ENCODE measurements at regions not wholly inside any gene's neighbourhood (a gene's known extent, or its start where the extent isn't known, plus 50 kb on each side); places are given as distances from the start of the nearest gene placed in this dataset.
"Not testable (repeated sequence)": the region's sequence is repeated elsewhere in the genome, so short reads cannot be mapped to it uniquely, and the experiment has no call there.

DNA sequence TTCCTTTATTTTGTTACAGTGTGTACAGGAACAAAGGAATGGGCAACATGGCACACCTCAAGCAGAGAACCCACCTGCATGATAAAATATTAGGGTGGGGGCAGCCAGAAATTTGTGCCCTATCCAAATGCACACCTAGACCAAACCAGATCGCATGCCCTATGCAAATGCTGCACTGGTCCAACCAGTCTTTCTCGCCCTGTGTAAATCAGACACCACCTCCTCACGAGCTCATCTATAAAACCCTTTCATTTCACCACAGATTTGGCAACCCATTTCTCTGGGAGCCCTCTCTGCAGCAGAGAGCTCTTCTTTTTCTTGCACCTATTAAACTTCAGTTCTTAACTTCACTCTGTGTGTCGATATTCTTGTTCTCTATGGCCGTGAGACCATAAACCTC lies 1559.2 kb downstream of the SLITRK1 start:
- no peak for DNase-seq

DNA sequence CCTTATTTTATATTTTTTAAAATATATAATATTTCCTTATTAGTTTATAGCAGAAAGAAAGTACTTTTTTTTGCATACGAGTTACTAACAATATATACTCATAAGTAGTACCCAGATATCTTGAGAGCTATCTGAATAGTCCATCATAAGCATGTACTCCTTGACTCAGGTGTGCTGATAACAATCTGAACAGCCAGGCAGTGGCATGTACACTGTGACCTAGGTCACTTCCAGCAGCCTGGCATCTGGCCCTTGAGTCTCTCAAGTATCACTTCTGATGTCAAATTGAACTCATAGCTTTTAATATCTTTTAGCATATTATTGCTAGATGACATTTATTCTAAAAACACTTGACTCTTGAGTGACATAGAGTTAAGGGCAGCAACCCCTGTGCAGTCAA lies 1576.7 kb downstream of the SLITRK1 start:
- no peak for DNase-seq

DNA sequence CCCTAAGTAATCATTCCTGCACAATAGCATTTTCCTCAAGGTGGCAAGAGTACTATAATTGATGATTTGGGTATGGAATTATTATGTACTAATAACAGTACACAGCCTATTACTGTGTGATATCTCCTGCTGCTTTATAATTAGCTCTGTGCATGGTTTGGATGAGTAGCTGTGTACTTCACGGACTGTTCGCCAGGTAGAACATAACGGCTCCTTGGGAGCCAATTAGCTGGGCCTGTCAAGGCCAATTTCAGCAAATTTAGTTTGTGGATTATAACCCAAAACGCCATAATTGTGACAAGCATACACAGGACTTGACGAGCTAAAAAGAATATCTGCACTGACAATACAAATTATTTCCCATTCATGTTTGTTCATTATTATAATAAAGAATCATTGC lies 1584.2 kb downstream of the SLITRK1 start:
- no peak for DNase-seq

DNA sequence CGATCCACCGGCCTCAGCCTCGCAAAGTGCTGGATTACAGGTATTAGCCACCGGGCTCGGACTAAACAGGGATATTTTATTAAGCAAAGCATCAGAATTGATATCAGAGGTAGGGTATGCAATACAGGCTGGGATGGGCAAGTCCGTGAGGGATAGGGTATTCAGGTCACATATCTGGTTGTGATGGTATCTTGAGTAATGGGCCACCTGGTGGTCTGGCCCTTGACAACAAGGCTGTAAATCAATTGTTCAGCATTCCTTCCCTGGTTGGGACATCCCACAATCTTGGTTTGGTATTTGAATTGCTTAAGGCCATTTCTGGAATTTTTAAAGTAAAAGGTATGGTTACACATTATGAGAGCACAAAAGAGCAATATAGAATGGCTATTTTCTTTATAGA lies 1588.0 kb downstream of the SLITRK1 start:
- no peak for DNase-seq

DNA sequence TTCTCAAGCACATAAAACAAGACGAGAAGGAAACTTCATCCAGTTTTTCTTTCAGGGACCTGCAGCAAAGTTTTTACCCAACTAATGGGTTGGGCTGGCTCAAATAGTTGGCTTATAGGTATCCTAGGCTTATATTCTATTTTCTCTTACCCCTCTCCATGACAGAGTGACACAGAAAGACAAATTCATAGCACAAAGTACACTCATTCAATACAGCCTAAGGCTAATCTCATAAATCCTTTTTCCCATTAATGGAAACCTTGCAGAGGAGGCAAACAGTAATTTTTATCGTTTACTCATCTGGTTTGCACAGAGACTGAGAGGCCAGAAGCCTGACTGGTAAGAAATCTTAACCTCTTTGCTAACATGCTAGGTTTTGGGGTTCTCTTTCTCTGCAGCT lies 1589.9 kb downstream of the SLITRK1 start:
- no peak for DNase-seq

DNA sequence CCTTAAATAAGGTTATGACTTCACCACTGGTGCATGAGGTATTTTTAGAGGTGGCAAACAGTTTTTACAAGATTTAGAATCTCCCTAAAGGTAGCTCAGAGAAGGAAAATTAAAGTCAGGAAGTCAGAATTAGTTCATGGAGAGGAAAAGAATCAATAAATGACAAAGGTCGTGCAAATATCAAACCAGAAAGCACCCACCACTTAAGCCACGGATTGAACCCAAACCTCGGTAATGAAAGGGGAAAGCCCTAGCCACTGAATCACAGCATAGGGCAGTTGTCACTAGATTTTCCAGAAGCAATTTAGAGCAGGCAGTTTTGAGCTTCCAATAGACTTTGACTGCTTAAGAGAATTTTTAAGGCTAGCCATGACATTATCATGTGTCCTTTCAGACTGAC lies 1590.4 kb downstream of the SLITRK1 start:
- DNase-seq = no peak

DNA sequence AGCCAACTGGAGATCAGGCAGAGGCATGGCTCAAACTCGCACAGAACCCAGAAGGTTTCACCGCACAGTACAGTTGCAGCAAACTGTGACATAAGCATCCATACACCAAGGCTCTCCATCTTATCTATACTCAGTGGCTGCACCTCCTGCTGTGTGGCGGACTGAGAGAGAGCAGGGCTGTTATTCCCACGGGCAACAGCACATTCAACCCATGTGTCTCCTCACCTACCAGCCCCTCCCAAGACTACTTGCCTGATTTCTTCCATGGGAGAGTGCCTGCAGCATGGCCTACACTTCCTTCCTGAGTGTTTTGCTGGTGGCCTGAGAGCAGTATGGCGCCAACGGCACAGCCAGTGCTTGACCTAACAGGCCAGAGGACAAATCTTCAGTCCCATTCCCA lies 1606.6 kb downstream of the SLITRK1 start:
- no peak for DNase-seq

DNA sequence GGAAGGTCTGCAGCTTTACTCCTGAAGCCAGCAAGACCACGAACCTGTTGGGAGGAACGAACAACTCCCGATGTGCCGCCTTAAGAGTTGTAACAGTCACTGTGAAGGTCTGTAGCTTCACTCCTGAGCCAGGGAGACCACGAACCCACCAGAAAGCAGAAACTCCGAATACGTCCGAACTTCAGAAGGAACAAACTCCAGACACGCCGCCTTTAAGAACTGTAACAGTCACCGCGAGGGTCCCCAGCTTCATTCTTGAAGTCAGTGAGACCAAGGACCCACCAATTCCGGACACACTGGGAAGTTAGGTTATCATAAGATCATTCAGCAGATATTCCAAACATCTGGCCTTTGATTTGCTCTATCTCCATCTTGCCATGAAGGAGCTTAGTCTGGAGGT lies 1623.0 kb downstream of the SLITRK1 start:
- no peak for DNase-seq

DNA sequence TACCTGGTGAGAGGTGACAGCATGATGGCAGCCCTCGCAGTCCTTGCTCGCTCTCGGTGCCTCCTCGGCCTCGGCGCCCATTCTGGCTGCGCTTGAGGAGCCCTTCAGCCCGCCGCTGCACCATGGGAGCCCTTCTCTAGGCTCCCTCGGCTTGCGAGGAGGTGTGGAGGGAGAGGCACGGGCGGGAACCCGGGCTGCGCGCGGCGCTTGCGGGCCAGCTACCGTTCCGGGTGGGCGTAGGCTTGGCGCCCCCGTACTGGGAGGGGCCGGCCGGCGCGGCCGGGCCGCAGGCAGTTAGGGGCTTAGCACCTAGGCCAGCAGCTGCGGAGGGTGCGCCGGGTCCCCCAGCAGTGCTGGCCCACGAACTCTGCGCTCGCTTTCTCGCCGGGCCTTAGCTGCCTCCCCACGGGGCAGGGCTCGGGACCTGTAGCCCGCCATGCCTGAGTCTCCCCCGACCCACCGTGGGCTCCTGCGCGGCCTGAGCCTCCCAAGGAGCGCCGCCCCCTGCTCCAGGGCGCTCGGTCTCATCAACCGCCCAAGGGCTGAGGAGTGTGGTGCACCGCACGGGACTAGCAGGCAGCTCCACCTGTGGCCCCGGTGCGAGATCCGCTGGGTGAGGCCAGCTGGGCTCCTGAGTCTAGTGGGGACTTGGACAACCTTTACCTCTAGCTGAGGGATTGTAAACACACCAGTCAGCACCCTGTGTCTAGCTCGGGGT lies 1624.3 kb downstream of the SLITRK1 start:
- DNase-seq = no peak

DNA sequence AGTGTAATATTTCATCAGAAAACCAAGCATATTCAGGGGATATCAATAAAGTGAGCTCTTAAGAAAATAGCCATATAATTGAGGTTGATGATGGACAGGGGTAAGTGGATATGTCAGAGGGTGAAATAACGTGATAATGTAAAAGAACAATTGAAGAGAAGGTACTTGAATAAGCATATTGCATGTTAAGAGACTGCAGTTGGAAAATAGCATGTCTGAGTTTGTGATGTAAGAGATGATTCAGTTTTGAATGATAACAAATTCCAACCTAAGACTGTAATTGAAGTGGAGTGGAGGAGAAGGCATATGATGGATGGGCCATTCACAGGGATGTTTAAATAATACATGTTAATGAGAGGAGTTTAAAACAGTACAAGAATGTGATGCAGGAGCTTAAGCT lies 1633.5 kb downstream of the SLITRK1 start:
- no peak for DNase-seq

DNA sequence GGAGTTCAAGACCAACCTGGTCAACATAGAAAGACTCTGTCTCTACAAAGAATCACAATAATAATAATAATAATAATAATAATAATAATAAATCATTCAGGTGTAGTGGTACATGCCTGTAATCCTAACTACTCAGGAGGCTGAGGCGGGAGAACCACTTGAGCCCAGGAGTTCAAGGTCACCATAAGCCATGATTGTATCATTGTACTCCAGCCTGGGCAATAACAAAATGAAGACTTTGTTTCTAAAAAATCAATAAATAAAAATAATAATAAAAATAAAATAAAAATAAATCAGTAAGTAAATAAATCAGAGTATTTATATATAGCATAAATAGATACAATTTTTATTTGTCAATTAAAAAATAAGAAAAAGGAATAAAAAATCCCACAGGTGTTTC lies 1636.4 kb downstream of the SLITRK1 start:
- DNase-seq = no peak

DNA sequence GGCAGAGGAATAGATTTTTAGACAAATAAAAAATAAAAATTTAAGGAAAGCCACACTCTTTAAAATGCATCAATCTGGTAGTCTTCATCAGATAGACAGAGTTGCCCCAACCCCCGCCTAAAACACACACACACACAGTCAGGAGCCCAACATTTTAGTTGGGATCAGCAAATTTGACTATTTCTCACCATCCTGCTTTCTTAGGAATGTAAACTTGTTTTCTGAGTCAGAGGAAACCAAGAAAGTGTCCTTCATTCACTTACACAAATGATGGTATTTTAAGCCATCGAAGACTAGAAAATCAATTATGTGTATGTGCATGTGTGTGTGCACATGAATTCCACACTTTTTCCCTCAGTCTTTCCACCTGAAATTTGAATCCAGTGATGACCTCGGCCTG lies 1657.5 kb downstream of the SLITRK1 start:
- no peak for DNase-seq

DNA sequence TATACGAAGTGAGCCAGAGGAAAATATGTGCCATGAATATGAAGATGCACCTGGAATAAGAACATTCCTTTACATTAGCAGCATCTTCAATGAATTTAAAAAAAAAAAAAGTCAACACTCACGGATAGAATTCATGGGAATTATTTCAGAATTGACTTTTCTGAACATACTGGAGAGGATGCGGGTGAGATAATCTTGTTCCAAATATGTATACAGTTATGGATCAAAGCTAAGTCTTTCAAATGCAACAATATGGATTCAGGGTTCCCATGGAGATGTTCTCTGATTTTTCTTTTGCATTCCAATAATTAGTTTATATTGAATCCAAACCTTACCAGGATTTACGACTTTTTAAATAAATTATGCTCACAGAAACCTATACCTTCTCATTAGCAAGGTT lies 1660.7 kb downstream of the SLITRK1 start:
- no peak for DNase-seq

DNA sequence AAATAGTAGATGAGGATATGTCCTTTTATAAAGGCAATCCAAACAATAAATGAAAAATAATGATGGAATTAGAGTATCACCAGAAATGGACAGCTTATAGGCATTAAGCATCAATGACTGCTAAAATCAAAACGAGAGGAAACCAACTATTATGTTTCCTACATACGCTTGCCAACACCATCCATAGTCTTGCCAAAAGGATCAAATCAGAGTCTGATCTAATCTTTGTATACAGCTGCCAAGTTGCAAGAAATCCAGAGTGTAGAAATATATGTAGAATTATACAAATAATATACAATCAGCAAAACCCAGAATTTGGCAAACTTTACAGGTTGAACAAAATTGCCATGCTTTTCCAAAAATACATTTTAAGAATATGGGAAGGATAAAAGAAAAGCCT lies 1661.6 kb downstream of the SLITRK1 start:
- DNase-seq = no peak

DNA sequence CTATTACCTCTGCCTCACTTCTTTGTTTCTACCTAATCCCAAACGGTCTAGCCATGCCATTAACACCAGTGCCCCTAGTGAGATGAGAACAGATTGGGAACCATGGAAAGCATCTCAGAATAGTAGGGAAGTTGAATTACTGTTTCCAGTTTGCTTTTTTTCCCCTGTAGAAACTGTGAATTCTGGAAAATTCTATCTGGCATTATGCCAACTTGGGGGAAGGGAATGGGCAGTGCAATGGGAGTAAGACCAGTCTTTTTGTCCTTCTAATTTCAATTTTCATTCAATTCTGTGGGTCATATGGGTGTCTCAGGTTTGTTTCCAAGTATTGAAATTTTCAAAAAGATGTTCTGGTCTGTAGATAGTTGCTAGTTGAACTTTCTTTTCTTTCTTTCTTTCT lies 1666.1 kb downstream of the SLITRK1 start:
- no peak for DNase-seq

DNA sequence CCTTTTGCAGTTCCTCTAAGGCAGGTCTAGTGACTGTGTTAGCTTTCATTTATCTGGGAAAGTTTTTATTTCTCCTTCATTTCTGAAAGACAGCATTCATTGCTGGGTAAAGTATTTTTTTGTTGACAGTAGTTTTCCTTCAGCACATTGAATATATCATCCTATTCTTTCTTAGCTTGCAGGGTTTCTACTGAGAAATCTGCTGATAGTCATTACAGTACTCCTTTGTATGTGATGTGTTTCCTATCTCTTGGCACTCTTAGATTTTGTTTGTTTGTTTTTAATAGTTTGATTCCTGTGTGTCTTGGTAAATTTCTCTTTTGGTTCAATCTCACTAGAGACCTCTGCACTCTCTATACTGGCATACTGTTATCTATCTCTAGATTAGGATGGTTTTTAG lies 1667.9 kb downstream of the SLITRK1 start:
- no peak for DNase-seq

DNA sequence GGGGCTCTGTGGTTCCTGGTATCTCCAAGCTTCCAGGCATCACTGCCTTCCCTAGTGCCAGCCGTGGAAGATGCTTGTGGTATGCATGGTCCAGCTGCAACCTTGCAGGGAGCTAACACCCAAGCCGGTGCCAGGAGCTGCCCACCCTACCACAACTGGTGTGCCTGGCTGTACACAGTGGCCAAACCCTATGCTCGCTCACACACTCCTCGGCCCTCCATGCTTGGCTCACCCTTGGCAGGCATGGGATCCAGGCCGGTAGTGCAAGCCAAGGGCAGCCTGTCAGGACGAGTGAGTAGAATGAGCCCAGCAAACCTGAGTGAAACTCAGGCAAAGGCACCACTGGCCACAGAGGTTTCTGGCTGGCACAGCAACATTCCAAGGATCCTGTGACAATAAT lies 1676.0 kb downstream of the SLITRK1 start:
- no peak for DNase-seq

DNA sequence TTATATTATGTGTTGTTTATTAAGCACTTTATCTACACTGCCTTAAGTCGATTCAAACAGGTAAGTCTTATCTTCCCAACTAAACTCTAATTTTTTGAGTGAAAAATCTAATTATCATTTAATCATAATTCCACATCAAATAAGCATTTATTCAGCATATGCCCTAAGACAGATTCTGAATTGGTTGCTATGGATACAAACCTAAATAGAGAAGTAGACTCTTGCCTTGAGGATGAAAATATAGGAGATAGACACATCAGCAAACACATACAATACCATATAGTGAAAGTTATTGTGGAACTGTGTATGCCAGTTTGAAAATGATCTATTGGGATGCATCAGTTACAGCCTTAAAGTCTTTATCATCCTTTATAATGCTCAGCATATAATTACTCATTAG lies 1679.9 kb downstream of the SLITRK1 start:
- no peak for DNase-seq

DNA sequence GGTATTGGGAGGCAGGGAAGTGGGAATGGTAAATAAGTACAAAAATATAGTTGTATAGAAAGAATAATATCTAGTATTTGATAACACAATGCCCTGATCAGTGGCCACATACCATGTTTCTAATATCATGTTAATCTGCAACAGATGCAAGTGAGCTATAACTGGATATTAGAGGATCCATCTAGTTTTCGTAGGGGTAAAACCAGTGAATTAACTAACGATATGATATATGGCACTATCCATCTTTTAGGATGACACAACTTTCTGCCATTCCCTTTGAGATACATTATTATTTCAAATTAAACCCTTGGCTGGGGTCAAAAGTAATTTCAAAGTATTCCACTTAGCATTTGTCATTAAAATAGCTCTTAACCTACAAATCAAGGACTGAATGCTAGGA lies 1686.2 kb downstream of the SLITRK1 start:
- no peak for DNase-seq

DNA sequence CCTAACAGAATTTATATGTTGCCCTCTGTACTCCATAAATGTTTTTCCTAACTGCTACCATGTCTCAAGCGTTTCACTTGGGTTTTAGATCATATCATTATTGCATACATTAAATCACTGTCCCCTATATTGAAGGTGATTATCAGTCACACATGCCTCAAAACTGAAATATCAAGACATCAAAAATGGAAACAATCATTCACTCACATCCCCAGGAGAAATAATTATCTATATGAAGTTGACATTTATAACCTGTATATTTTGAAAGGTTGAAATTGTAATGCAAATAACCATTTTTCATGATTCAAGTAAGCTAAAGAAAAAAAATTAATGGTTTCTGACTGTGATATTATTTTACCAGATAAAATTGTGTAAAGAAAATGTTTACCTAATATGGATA lies 1695.0 kb downstream of the SLITRK1 start:
- no peak for DNase-seq

DNA sequence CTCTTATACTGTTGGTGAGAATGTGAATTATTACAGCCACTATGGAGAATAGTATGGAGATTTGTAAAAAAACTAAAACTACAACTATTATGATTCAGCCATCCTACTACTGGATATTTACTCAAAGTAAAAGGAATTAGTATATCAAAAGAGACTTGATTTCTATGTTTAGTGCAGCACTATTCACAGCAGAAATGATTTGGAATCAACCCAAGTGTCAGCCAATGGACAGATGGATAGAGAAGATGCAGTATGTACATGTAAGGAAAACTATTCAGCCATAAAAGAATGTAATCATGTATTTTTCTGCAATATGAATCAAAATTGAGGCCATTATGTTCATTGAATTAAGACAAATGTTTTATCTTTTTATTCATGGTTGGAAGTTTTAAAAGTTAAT lies 1705.5 kb downstream of the SLITRK1 start:
- no peak for DNase-seq

DNA sequence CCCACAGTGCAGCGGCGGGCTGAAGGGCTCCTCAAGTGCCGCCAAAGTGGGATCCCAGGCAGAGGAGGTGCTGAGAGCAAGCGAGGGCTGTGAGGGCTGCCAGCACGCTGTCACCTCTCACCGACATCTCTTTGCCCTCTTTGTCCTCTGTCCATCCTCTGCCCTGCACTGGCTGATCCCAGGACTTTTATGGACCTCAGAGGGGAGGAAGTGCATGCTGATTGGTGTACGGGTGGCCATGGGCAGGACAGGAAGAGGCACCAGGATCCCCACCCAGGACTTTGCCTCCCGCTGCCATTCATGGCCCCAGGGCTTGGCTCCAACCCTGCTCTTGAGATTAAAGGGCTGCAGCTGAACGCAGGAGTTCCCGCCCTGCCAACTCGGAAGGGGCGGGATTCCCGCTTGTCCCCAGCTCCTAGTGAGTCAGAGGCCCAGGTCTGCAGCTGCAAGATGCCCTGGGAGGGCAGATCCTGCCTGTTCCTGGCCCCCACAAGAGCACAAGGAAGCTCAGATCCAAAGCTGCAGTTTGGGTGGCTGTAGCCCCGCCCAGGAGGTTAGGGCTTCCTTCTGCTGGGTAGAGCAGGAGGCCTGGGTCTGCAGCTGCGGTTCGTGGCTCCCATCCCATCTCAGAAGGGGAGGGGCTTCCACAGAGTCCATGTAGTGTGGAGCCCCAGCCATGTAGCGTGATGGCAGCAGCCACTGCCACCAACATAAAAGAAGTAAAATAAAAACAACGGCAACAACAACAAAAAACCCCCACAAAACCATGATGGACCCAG lies 1716.7 kb downstream of the SLITRK1 start:
- DNase-seq = no peak

DNA sequence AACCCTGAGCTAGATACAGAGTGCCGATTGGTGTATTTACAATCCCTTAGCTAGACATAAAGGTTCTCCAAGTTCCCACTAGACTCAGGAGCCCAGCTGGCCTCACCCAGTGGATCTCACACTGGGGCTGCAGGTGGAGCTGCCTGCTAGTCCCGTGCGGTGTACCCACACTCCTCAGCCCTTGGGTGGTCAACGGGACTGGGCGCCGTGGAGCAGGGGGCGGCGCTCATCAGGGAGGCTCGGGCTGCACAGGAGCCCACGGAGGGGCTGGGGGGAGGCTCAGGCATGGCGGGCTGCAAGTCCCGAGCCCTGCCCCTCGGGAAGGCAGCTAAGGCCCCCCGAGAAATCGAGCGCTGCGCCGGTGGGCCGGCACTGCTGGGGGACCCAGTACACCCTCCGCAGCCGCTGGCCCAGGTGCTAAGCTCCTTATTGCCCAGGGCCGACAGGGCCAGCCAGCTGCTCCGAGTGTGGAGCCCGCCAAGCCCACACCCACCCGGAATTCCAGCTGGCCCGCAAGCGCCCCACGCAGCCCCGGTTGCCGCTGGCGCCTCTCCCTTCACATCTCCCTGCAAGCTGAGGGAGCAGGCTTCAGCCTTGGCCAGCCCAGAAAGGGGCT lies 1717.4 kb downstream of the SLITRK1 start:
- not testable (repeated sequence) for DNase-seq

DNA sequence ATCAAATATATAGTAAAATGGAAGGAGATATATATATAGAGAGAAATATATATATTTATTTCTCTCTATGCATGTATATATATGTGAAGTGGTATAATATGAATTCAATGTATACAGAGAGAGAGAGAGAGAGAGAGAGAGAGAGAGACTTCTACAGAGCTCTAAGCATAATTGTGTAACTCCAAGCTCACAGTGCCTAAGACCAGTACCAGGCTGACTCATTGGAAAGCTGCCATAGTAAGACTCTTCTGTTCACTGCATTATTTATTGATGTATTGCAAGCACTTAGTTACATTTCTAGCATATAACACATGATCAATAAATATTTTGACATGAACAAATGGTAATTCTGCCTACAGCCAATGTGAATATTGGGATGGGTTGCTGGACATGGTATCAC lies 1734.7 kb downstream of the SLITRK1 start:
- DNase-seq = no peak

Data from suppressor macrophage (primary cell).